Activated T-cell treated with anti-CD3 and anti-CD28 coated beads for 4 hours (primary cell): ENCODE measurements at regions not wholly inside any gene's neighbourhood (a gene's known extent, or its start where the extent isn't known, plus 50 kb on each side); places are given as distances from the start of the nearest gene placed in this dataset.
"Not testable (repeated sequence)": the region's sequence is repeated elsewhere in the genome, so short reads cannot be mapped to it uniquely, and the experiment has no call there.

Experiments used
- DNase-seq: peaks from one replicate; pipeline ENCODE4 v3.0.0-alpha.2; 2020

DNA sequence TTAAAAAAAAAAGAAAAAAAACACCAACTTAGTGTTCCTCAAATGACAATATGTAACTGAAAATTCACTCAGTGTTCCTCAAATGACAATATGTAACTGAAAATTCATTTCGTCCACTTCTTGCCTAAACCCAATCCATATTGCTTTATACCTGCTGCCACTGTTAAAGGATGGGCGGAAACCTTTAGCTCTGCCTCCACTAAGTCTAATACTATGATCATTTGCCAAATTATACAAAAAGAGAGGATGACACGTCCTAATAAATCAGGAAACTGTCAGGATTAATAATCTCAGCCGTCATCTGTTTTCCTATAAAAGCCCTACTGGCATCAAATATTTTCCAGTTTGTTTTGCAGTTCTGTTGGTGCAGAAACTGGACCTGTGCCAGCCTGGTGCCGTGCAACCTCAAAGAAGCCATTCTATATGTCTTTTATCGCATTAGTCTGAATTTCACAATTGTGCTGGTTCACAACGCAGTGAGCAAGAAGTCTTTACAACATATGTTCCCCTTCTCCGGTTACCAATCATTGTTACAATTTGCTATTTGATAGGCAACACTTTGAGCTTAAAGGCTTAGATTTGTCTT lies 160.4 kb upstream of the KCNH8 start:
- DNase-seq = no peak

DNA sequence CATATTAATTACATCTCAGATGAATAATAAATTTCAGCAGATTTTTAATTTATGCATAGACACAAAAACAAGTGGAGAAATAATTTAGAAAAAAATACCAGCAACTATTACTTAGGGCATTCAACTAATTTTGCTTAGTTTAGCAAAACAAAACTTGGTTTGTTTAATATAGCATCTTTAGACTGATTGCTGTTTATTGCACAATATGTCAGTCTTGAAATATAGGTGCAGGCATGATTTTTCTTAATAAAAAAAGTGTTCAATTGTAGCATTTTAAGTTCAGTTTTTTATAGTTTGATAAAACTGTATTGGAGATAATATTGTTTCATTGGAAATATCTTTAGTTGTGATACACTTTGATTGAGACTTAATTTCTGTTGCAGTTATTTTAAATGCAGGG lies 161.2 kb upstream of the KCNH8 start:
- no peak for DNase-seq

DNA sequence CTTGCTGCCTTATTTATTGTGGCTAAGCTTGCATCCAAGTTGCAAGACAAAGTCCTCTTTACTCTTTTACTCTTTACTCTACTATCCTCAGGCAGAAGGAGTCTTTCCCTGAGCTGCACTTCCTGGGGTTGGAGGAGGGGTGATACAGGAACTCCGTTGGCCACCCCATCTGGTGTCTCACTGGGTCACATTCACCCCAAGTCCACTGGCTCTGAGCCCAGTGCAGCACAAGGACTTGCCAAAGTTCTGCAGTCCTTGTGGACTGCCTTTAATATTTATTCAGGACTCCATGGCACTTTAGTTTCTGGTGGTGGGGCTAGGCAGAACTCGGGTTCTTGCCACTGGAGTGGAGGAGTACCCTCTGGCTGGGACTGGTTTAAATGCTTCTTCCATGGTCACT lies 165.4 kb upstream of the KCNH8 start:
- no peak for DNase-seq

DNA sequence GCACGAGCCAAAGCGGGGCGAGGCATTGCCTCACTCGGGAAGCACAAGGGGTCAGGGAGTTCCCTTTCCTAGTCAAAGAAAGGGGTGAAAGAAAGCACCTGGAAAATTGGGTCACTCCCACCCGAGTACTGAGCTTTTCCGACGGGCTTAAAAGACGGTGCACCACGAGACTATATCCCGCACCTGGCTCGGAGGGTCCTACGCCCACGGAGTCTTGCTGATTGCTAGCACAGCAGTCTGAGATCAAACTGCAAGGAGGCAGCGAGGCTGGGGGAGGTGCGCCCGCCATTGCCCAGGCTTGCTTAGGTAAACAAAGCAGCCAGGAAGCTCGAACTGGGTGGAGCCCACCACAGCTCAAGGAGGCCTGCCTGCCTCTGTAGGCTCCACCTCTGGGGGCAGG lies 172.2 kb upstream of the KCNH8 start:
- not testable (repeated sequence) for DNase-seq

DNA sequence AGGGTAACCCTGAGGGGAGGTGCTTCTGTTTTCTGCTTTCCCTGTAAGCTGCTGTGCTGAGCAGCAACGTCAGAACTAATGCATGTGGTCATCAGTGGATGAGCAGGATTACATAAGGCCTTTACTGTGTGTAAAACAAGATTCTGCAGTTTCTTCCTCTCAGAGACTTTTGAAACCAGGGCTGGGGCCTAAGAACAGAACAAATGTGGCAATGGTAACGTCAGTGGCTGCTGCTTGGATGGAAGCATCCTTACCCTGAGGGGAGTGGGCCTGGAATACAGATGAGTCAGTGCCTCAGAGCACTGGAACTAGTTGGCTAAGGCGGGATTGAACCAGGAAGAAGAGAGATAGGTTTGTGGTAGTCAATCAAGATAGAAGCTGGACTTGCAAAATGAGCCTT lies 180.2 kb upstream of the KCNH8 start:
- no peak for DNase-seq

DNA sequence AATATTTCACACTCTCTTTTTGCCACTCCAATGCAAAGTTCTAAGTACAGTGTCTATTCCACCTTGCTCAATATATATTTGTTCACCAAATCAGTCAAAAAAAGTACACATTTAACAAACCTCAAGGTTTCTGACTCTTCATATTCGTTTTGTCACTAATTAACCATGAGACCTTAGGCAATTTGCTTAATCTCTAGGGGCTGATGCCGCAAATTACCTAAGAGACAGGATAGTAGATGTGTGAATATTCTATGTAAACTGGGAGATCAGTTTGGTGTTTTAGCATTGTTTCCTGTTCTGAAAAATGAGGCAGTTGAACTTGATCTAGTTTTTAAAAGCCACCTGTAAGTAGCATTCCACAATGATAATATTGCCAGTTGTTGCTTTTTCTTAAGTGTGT lies 182.5 kb upstream of the KCNH8 start:
- no peak for DNase-seq

DNA sequence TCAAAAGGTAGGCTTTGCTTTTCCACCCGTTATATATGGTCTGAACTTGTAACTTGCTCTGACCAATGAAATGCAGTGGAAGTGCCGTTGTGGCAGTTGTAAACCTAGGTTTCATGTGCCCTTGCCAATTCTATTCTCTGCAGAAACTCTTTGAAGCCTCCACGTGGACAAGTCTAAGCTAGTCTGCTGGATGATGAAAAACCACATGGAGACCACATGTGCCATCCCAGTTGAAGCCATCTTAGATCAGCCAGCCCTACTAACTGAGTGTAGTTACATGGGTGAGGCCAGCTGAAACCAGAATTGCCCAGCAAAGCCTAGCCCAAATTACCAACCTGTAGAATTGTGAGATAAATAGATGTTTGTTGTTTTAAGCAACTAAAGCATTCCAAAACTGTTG lies 183.7 kb upstream of the KCNH8 start:
- DNase-seq = no peak

DNA sequence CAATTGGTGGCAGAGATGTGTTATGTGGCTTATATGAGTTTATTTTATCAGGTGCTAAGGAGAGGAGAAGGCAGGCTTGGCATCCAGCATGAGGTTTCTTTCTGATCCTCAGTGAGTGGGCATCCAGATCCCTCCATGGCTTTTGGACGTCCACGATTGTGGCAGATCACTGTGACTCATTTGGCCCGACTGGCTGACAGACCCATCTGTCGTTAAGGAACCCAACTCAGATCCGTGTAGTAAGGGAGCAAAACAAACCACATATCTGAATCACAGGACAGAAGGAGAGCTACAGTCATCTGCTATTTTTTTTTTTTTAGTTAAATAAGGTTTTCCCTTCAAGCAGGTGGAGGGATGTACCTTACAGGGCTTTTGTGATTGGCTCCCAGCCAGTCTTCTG lies 197.0 kb upstream of the KCNH8 start:
- DNase-seq = no peak

DNA sequence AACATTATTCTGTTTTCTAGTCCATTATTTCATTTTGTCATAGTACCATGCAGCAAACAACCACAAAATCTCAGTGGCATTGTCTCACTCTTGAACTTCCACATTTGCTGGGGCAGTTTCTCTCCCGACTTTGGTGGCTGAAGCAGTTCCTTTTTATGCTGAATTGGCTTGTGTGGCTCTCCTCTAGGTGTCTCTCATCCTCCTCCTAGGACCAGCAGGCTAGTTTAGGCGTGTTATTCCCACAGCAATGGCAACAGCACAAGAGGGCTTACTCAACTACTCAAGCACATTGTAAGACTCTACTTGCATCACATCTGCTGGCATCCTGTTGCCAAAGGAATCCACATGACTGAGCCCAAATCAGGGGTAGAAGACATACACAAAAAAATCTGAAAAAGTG lies 201.8 kb upstream of the KCNH8 start:
- DNase-seq = no peak

DNA sequence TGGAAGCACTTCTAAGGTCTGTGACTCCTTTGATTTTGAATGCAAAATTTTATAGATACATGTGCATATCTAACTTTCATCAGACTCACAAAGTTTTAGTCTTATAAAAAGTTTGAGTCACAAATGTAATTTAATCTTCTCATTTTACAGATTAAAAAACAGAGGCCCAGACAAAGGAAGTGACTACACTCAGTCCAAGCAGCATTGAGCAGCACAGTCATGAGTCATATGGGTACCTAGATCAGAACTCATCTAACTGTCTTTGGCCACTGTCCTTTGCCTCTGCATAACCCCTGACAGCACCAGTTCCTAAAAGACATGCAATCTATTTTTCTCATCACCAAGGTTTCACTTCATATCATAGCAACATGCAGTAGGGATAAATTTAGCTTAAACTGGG lies 210.7 kb upstream of the KCNH8 start:
- no peak for DNase-seq

DNA sequence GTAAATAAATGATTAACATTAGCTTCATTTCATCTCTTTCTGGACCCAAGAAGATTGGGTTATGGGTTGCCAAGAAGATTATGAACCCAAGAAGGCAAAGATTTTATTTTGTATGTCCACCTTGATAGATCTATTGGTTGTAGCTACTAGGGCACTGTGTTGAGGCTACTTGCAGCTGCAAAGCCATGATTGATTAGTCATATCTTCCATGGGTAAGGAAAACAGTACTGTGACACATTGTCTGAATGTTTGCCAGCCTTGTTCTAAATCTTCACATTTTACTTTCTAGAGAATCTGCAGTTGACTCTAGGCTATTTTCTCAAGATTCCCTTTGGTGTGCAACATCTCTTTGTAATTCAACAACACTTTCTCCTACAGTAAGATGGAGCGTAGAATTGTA lies 229.2 kb upstream of the KCNH8 start:
- no peak for DNase-seq

DNA sequence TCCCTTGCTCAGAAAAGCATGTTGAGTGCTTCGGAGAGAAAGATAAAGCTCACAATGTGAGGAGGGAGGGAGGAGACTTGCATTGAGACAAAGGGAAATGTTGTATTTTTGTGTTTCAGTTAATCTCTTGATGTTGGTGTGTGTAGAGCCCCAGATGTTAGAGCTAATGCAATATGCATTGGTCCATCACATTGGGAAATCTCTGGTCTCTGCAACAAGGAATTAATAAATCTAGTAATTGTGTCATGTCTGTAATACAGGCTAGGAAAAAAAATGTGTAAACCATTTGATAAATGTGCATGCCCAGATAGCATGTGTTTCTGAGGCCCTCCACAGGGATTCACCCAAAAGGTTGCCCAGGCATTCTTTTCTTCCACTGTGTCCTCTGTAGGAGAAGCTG lies 230.4 kb upstream of the KCNH8 start:
- no peak for DNase-seq

DNA sequence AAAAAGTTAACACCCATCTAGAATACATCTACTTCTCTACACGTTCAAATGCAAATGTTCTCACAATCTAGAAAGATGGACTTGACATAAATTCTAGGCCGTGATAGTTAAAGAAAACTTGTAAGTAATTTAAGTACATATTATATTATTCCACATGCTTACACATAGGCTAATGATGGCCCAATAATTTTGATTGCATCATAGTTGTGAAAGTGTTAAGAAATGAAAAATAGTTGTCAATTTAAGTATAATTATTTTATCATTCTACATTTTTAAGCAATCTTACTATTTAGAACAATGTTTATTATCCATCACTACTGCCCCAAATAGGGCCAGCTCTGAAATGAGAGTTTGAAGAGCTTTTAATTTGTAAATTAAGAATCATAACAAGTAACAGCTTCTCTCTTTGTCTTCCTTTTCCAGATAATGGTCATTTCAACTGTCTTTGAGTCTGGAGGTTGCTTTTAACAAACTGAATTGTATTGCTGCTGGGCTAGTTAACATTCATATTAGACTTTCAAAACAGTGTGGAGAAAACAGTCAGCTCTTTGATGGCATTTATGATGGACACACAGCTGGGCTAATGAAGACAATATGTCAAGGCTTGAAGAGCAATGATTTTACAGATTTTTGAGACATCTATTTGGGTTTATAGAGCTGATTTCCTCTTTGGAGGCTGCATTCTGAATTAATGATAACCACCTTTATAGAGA lies 246.1 kb upstream of the KCNH8 start:
- no peak for DNase-seq

DNA sequence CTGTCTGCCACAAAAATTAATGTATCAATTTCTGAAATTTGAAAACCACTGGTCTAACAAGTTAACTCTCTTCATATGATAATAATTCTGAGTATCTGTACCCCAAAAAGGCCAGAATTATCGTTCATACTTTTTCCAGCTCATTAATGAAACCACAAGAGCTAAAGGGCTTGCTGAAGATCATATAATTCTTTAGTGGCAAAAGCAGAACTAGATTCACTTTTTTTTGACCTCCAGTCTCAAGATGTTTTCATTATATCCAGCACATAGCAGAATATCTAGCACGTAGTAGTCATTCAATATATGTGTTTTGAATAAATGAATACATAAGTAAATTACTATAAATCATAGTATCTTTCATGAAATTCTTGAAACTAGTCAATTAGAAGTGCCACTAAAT lies 246.7 kb upstream of the KCNH8 start:
- DNase-seq = no peak

DNA sequence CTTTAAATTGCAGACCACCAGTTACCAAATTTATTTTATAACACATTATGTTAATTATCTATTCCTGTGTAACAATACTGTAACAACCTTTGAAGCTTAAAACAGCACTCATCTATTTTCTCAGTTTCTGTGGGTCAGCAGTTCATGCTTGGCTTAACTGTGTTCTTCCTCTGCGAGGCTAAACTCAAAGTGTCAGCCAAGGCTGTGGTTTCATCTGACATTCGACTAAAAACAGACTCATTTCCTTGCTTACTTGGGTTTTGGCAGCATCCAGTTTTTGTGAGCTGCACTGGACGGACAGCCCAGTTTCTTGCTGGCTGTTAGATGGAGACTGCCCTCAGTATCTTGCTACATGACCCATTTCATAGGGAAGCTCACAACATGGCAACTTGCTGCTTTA lies 247.3 kb upstream of the KCNH8 start:
- no peak for DNase-seq

DNA sequence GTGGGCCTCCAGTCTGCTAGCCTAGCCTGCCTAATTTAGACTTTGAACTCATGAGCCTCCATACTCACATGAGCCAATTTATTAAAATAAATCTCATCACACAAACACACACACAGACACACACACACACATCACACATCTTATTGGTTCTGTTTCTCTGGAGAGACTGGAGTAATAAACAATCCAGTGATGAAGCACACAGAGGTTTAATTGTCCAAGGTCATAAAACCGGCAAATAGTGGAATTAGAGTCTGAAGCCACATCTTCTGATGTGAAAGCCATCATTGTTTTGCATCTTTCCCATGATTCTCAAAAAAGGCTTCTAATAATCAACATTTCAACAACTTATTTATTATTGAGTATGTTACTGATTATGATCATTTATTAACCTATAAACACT lies 249.4 kb upstream of the KCNH8 start:
- DNase-seq = no peak

DNA sequence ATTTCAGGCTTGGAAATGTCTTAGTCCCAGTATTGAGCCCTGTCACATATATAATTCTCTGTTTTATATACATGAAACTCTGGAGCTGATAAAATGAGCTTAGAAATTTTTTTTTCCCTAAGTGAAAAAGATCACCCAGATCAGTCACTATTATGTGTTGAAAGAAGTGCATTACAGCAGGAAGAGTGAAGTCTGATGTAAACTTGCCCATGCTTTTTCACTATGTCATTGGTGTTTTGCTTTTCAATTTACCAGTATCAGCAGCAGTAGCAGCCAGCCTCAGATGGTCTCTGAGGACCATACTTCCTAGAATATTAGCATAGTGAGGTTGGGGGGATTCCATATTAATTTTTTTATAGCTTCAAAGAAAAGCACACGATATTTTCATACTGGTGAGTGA lies 255.6 kb upstream of the KCNH8 start:
- no peak for DNase-seq

DNA sequence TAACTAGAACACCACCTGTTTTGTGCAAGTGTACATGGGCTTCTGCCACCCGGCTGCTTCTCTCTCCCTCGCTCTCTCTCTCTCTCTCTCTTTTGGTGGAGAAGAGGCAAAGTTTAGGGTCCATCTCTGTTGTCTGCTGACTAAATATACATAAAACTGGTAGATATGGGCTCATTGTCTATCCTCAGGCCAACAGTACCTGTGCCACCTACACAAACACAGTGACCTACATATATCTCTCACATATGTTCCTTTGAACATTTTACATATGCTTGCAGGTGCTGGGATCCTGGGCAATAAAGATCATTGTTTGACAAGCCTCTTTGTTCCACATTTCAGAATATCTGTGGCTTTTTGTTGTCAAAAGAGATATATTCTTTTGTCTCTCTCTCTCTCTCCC lies 256.3 kb upstream of the KCNH8 start:
- DNase-seq = no peak

DNA sequence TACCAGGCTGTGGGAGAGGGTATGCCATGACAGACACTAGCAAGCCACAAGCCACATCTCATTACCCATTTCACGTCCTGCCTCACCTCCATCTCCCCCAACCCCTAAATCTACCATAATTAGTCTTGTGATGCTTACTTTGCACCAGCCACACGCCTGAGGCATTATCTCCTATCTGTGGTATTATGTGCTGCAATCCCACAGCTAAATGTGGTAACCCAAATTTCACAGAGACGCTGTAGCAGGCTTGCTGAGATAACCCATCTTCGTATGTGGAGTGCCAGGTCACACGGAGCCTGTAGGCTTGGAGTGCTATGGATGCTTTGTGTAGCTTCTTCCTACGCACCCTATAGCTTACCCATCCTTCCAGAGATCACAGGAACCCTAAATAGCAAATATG lies 256.7 kb upstream of the KCNH8 start:
- DNase-seq = no peak

DNA sequence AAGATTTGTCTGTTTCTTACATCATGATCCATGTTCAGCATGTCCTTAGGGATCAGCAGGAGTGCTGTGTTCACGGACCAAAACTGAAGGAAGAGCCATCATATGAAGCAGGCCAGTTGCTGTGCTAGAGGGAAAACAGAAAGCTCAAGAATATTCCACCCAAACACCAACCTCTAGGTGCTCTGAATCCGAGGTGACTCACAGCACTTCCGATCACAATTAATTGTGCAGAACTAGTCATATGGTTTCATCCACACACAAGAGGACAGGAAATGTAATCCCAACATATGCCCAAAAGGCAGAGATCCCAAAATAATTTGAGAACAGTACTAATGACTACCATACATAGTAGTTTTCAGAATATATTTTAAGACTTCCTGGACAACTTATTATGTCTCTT lies 257.9 kb upstream of the KCNH8 start:
- DNase-seq = no peak

DNA sequence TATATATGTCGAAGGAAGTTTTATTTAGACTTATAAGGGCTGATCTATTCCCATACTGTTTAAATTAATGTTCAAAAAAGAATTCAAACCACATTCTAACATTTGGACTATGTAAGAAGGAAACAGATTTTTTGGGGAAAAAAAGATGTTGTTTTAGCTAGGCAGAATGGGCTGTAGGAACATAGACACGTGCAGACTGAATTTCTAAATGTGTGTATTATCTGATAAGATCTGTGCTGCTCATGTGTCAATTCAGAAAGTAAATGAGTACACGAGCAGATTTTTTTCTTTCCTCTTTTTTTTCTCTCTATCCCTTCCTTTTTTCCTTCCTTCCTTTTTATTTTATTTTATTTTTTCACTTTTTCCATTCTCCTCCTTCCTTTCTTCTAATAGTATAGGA lies 259.5 kb upstream of the KCNH8 start:
- no peak for DNase-seq

DNA sequence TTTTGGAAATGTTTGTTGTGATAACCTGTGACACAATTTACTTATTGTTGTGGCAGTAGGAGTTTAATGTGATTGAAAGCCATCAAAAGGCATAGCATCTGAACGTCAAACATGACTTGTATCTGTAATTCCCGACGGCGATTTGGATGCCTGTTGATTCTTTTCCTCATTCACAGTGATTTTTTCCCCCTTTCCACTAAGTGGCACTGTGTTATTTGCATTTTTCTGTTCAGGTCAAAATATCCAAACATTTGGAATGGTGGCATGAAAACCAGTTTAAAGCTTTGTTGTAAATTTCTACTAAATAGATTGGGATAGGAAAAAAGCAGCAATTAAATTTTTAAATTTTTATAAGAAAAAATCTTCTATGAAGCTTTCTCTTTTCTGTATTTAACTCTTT lies 259.9 kb upstream of the KCNH8 start:
- no peak for DNase-seq

DNA sequence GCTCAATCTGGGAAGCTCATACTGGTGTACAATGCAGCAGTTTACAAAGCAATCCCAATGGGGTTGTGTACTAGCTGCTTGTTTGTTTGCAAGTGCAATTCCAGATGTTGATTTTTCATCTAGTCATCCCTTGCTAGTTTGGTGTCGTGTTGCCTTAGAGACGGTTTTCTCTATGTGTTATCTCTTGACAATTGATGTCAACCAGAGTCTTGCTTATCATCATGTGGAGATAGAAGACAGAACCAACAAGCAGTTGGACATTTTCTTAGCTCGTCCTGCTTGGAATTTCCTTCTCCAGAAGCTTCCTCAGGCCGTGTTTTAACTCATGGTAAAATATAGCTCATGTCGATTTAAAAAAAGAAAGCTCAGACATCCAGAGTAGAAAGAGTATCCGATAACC lies 262.0 kb upstream of the KCNH8 start:
- DNase-seq = no peak

DNA sequence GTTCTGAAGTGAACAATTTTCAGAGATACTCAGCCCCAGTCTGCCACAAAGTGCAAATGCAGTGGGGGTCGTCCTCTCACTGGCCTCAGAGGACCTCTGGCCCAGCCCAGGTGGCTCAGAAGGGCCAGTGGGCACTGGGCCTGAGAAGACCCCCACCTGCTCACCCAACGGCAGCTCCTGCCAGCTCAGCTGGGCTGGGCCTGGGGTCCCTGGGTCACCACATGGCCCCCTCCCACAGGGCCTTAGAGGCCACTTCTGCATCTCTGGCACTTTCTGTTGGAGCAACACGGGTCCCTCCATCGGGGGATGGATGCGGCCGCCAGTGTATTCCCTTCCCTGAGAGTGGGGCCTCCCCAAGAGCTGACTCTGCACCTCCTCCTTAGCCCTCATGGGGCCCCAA lies 262.7 kb upstream of the KCNH8 start:
- DNase-seq = no peak

DNA sequence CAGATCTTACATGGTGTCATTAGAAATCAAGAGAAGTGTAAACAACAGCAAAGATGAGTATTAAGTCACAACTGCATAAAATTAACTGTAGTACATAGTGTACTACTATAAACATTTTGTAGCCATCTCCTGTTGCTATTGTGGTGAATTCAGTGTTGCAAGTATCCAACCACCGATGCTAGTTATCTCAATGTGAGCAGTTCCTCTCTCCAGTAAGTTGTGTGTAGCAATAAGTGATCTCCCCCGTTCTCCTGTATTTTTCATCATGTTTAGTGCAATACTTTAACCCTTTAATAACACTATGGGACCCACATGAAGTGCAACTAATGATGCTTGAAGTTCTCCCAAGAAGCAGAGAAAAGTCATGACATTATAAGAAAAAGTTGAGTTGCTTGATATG lies 264.7 kb upstream of the KCNH8 start:
- DNase-seq = no peak
